SJCRH30 (cell line): ENCODE measurements at regions not wholly inside any gene's neighbourhood (a gene's known extent, or its start where the extent isn't known, plus 50 kb on each side); places are given as distances from the start of the nearest gene placed in this dataset.
A peak's percentile ranks its signal among the peaks of the same experiment; 100 is the strongest.
"Not testable (repeated sequence)": the region's sequence is repeated elsewhere in the genome, so short reads cannot be mapped to it uniquely, and the experiment has no call there.

Experiments used
- DNase-seq, 2 experiments: peaks; one replicate each; pipeline ENCODE4 v3.0.0-alpha.2; 2015 to 2020
- H3K27ac ChIP-seq: fragments of 250-450 bp; sonication (Bioruptor Pico); 2 replicates; pipeline ENCODE4 v1.5.1; 2020; ENCODE audit warnings: mild to moderate bottlenecking, moderate library complexity
- H3K27me3 ChIP-seq: fragments of 250-450 bp; sonication (Bioruptor Pico); 2 replicates; pipeline ENCODE4 v1.5.1; 2020; ENCODE audit warnings: mild to moderate bottlenecking, moderate library complexity
- H3K36me3 ChIP-seq: fragments of 250-450 bp; sonication (Bioruptor Pico); 2 replicates; pipeline ENCODE4 v1.5.1; 2020; ENCODE audit warnings: mild to moderate bottlenecking, moderate library complexity
- H3K4me1 ChIP-seq: fragments of 250-450 bp; sonication (Bioruptor Pico); 2 replicates; pipeline ENCODE4 v1.5.1; 2020; ENCODE audit warnings: mild to moderate bottlenecking, moderate library complexity
- H3K4me3 ChIP-seq: fragments of 250-450 bp; sonication (Bioruptor Pico); 2 replicates; pipeline ENCODE4 v1.5.1; 2020; ENCODE audit warnings: mild to moderate bottlenecking, moderate library complexity
- H3K9me3 ChIP-seq: fragments of 250-450 bp; sonication (Bioruptor Pico); replicated peaks from 2 replicates; pipeline ENCODE4 v1.5.1; 2020; ENCODE audit warnings: mild to moderate bottlenecking, moderate library complexity

GRCh38 chr9:75451045-75451444, 362.7 kb downstream of the OSTF1 start:
- peak in 1 of 2 experiments; percentile 2 for DNase-seq
- Histone ChIP-seq H3K4me3 (no peak overlapping the region), H3K9me3 (no peaks in the 10 kb centered on the region), H3K27me3 (no peaks in the 10 kb centered on the region; the same call in 1 of the 2 replicates), H3K27ac (no peak overlapping the region), H3K4me1 (no peaks in the 10 kb centered on the region), H3K36me3 (no peaks in the 10 kb centered on the region)

- Histone ChIP-seq H3K27me3 (no peaks in the 10 kb centered on the region; the same call in none of the 2 replicates), H3K36me3 (no peaks in the 10 kb centered on the region), H3K4me3 (no peak overlapping the region), H3K4me1 (no peaks in the 10 kb centered on the region), H3K9me3 (no peaks in the 10 kb centered on the region), H3K27ac (no peak overlapping the region)
- peak in 1 of 2 experiments; percentile 2 for DNase-seq
These were observed 363.2 kb downstream of the OSTF1 start for GRCh38 chr9:75451505-75451904.

- no peaks in the 10 kb centered on the region for H3K4me1 ChIP-seq
- no peaks in the 10 kb centered on the region; the same call in none of the 2 replicates for H3K27me3 ChIP-seq
- H3K27ac ChIP-seq, result no peak overlapping the region
- H3K9me3 ChIP-seq, result no peaks in the 10 kb centered on the region
- no peaks in the 10 kb centered on the region for H3K36me3 ChIP-seq
- H3K4me3 ChIP-seq, result no peak overlapping the region
- no peak for DNase-seq
These were observed 364.2 kb downstream of the OSTF1 start for GRCh38 chr9:75452512-75452911.

GRCh38 chr9:75454043-75454442, 365.7 kb downstream of the OSTF1 start:
- H3K4me1 ChIP-seq, result no peaks in the 10 kb centered on the region
- H3K4me3 ChIP-seq, result no peak overlapping the region
- no peak overlapping the region for H3K27ac ChIP-seq
- H3K27me3 ChIP-seq, result no peaks in the 10 kb centered on the region; the same call in none of the 2 replicates
- H3K9me3 ChIP-seq, result no peaks in the 10 kb centered on the region
- no peaks in the 10 kb centered on the region for H3K36me3 ChIP-seq
- DNase-seq, result no peak

GRCh38 chr9:75454891-75455290, 366.6 kb downstream of the OSTF1 start:
- Histone ChIP-seq H3K27ac (no peak overlapping the region), H3K36me3 (no peaks in the 10 kb centered on the region), H3K9me3 (no peaks in the 10 kb centered on the region), H3K4me1 (no peaks in the 10 kb centered on the region), H3K4me3 (no peak overlapping the region), H3K27me3 (no peaks in the 10 kb centered on the region; the same call in none of the 2 replicates)
- DNase-seq, result no peak

- H3K4me3 ChIP-seq, result no peak overlapping the region
- H3K36me3 ChIP-seq, result no peaks in the 10 kb centered on the region
- H3K27ac ChIP-seq, result no peak overlapping the region
- no peaks in the 10 kb centered on the region for H3K4me1 ChIP-seq
- peak; percentile 11 to 27 for DNase-seq
- no peaks in the 10 kb centered on the region for H3K9me3 ChIP-seq
- H3K27me3 ChIP-seq, result no peaks in the 10 kb centered on the region; the same call in none of the 2 replicates
These were observed 367.2 kb downstream of the OSTF1 start for GRCh38 chr9:75455444-75455921.

- Histone ChIP-seq H3K4me3 (no peak overlapping the region), H3K27ac (no peak overlapping the region), H3K4me1 (no peaks in the 10 kb centered on the region), H3K36me3 (no peaks in the 10 kb centered on the region), H3K9me3 (no peaks in the 10 kb centered on the region), H3K27me3 (no peaks in the 10 kb centered on the region; the same call in none of the 2 replicates)
- no peak for DNase-seq
These were observed 368.4 kb downstream of the OSTF1 start for GRCh38 chr9:75456698-75457097.

GRCh38 chr9:75457474-75458011, 369.2 kb downstream of the OSTF1 start:
- no peaks in the 10 kb centered on the region for H3K4me1 ChIP-seq
- H3K9me3 ChIP-seq, result no peaks in the 10 kb centered on the region
- H3K4me3 ChIP-seq, result no peak overlapping the region
- no peaks in the 10 kb centered on the region for H3K36me3 ChIP-seq
- H3K27ac ChIP-seq, result no peak overlapping the region
- no peaks in the 10 kb centered on the region; the same call in none of the 2 replicates for H3K27me3 ChIP-seq
- no peak for DNase-seq

- H3K27ac ChIP-seq, H3K4me3 ChIP-seq, DNase-seq, H3K36me3 ChIP-seq, H3K4me1 ChIP-seq, H3K27me3 ChIP-seq, H3K9me3 ChIP-seq: not testable (repeated sequence)
These were observed 371.0 kb downstream of the OSTF1 start for GRCh38 chr9:75459311-75459710.

GRCh38 chr9:75461183-75461582, 372.9 kb downstream of the OSTF1 start:
- no peak overlapping the region for H3K27ac ChIP-seq
- no peaks in the 10 kb centered on the region for H3K36me3 ChIP-seq
- no peak for DNase-seq
- H3K4me1 ChIP-seq, result no peaks in the 10 kb centered on the region
- H3K9me3 ChIP-seq, result no peaks in the 10 kb centered on the region
- no peak overlapping the region for H3K4me3 ChIP-seq
- H3K27me3 ChIP-seq, result no peaks in the 10 kb centered on the region; the same call in 1 of the 2 replicates

GRCh38 chr9:75462866-75463265, 374.6 kb downstream of the OSTF1 start:
- H3K9me3 ChIP-seq, result no peaks in the 10 kb centered on the region
- H3K4me1 ChIP-seq, result no peaks in the 10 kb centered on the region
- no peaks in the 10 kb centered on the region for H3K27me3 ChIP-seq
- no peaks in the 10 kb centered on the region for H3K36me3 ChIP-seq
- no peak overlapping the region for H3K4me3 ChIP-seq
- no peak overlapping the region for H3K27ac ChIP-seq
- DNase-seq, result no peak

GRCh38 chr9:75463871-75464270, 375.6 kb downstream of the OSTF1 start:
- Histone ChIP-seq H3K27ac (no peak overlapping the region), H3K36me3 (no peaks in the 10 kb centered on the region), H3K4me1 (no peaks in the 10 kb centered on the region), H3K9me3 (no peaks in the 10 kb centered on the region), H3K27me3 (no peaks in the 10 kb centered on the region), H3K4me3 (no peak overlapping the region)
- DNase-seq, result no peak

GRCh38 chr9:75464726-75465125, 376.4 kb downstream of the OSTF1 start:
- Histone ChIP-seq H3K4me1 (no peaks in the 10 kb centered on the region), H3K36me3 (no peaks in the 10 kb centered on the region), H3K27me3 (no peaks in the 10 kb centered on the region), H3K4me3 (no peak overlapping the region), H3K9me3 (no peaks in the 10 kb centered on the region), H3K27ac (no peak overlapping the region)
- no peak for DNase-seq

- Histone ChIP-seq H3K9me3 (no peaks in the 10 kb centered on the region), H3K4me3 (no peak overlapping the region), H3K27ac (no peak overlapping the region), H3K36me3 (no peaks in the 10 kb centered on the region), H3K4me1 (no peaks in the 10 kb centered on the region), H3K27me3 (peaks cover under 1% of the 10 kb centered on the region; the same call in 1 of the 2 replicates)
- no peak for DNase-seq
These were observed 378.8 kb downstream of the OSTF1 start for GRCh38 chr9:75467142-75467541.

- peaks cover 7% of the 10 kb centered on the region; the same call in 1 of the 2 replicates for H3K27me3 ChIP-seq
- H3K4me1 ChIP-seq, result no peaks in the 10 kb centered on the region
- H3K36me3 ChIP-seq, result no peaks in the 10 kb centered on the region
- no peaks in the 10 kb centered on the region for H3K9me3 ChIP-seq
- no peak overlapping the region for H3K4me3 ChIP-seq
- no peak overlapping the region for H3K27ac ChIP-seq
- DNase-seq, result no peak
These were observed 383.3 kb downstream of the OSTF1 start for GRCh38 chr9:75471549-75472114.

- H3K9me3 ChIP-seq, result no peaks in the 10 kb centered on the region
- no peak overlapping the region for H3K4me3 ChIP-seq
- no peak for DNase-seq
- H3K4me1 ChIP-seq, result no peaks in the 10 kb centered on the region
- no peaks in the 10 kb centered on the region for H3K27me3 ChIP-seq
- H3K27ac ChIP-seq, result no peak overlapping the region
- no peaks in the 10 kb centered on the region for H3K36me3 ChIP-seq
These were observed 394.3 kb downstream of the OSTF1 start for GRCh38 chr9:75482566-75482965.
